SK-N-SH treated with all-trans-retinoic acid at 6 μM for 48 hours (cell line): ENCODE measurements at regions not wholly inside any gene's neighbourhood (a gene's known extent, or its start where the extent isn't known, plus 50 kb on each side); places are given as distances from the start of the nearest gene placed in this dataset.

Experiments
- CREB5 ChIP-seq: fragments of 250-450 bp; sonication (Bioruptor Pico); IDR thresholded peaks from 2 replicates; pipeline ENCODE4 v1.5.1; 2020; ENCODE audit warnings: low read depth, mild to moderate bottlenecking, moderate library complexity
- ESRRG ChIP-seq: fragments of 250-450 bp; sonication (Bioruptor Pico); IDR thresholded peaks from 2 replicates; pipeline ENCODE4 v1.6.1; 2021; ENCODE audit warnings: mild to moderate bottlenecking
- OSR1 ChIP-seq: fragments of 250-450 bp; sonication (Bioruptor Pico); IDR thresholded peaks from 2 replicates; pipeline ENCODE4 v1.8.0; 2022; ENCODE audit warnings: moderate library complexity, mild to moderate bottlenecking, inconsistent platforms
- PATZ1 ChIP-seq: fragments of 250-450 bp; sonication (Bioruptor Pico); IDR thresholded peaks from 2 replicates; pipeline ENCODE4 v1.8.0; 2020; ENCODE audit warnings: mild to moderate bottlenecking, moderate library complexity, borderline replicate concordance
- PPARA ChIP-seq: fragments of 250-450 bp; sonication (Bioruptor Pico); IDR thresholded peaks from 2 replicates; pipeline ENCODE4 v1.5.0; 2020; ENCODE audit warnings: mild to moderate bottlenecking, borderline replicate concordance
- RARB ChIP-seq: fragments of 250-450 bp; sonication (Bioruptor Pico); IDR thresholded peaks from 2 replicates; pipeline ENCODE4 v1.8.0; 2021; ENCODE audit warnings: mild to moderate bottlenecking, moderate library complexity
- SNAI2 ChIP-seq: fragments of 250-450 bp; sonication (Bioruptor Pico); IDR thresholded peaks from 2 replicates; pipeline ENCODE4 v1.5.0; 2020; ENCODE audit warnings: mild to moderate bottlenecking, moderate library complexity
- TCF4 ChIP-seq: fragments of 250-450 bp; sonication (Bioruptor Pico); IDR thresholded peaks from 2 replicates; pipeline ENCODE4 v1.8.0; 2021; ENCODE audit warnings: mild to moderate bottlenecking, moderate library complexity, borderline replicate concordance
- ZFP3 ChIP-seq: fragments of 250-450 bp; sonication (Bioruptor Pico); IDR thresholded peaks from 2 replicates; pipeline ENCODE4 v1.5.0; 2020; ENCODE audit warnings: mild to moderate bottlenecking, moderate library complexity
- ZFP30 ChIP-seq: fragments of 450-650 bp; formaldehyde crosslinking; IDR thresholded peaks from 2 replicates; pipeline ENCODE4 v1.5.0; 2022; ENCODE audit warnings: mild to moderate bottlenecking, moderate library complexity
- ZNF70 ChIP-seq: fragments of 450-650 bp; formaldehyde crosslinking; IDR thresholded peaks from 2 replicates; pipeline ENCODE4 v1.5.0; 2020; ENCODE audit warnings: mild to moderate bottlenecking, moderate library complexity
- TF ChIP-seq, protein P1 (sequence below): fragments of 250-450 bp; sonication (Bioruptor Pico); IDR thresholded peaks from 2 replicates; pipeline ENCODE4 v1.5.1; 2021; ENCODE audit warnings: mild to moderate bottlenecking, moderate library complexity

DNA sequence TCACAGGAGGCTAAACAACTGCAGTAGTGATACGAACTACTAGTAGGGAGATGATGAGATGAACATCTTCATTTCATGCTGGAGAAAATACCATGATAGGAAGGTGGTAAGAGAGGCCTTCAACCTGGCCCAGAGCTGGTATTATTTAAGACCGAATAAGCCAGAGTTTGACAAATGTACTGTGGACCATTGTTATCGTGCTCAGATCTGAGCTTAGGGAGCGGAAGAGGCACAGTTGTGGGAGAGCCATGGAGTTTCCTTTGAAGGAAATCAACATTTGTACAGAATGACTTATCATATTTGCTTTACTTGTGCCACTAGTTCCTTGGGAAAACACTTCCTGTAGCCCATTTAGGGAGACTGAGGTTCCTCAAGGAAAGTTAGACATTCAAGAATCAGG lies 260.6 kb upstream of the TNP1 start:
- no peak for TF ChIP-seq SNAI2 (CRISPR knock-in tag)
- no peak for TF ChIP-seq RARB (CRISPR knock-in tag)
- no peak for TF ChIP-seq ZFP30 (CRISPR knock-in tag)
- TF ChIP-seq, protein P1, sequence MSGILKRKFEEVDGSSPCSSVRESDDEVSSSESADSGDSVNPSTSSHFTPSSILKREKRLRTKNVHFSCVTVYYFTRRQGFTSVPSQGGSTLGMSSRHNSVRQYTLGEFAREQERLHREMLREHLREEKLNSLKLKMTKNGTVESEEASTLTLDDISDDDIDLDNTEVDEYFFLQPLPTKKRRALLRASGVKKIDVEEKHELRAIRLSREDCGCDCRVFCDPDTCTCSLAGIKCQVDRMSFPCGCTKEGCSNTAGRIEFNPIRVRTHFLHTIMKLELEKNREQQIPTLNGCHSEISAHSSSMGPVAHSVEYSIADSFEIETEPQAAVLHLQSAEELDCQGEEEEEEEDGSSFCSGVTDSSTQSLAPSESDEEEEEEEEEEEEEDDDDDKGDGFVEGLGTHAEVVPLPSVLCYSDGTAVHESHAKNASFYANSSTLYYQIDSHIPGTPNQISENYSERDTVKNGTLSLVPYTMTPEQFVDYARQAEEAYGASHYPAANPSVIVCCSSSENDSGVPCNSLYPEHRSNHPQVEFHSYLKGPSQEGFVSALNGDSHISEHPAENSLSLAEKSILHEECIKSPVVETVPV (CRISPR knock-in tag): no peak
- TF ChIP-seq ZNF70 (CRISPR knock-in tag): no peak
- no peak for TF ChIP-seq ZFP3 (CRISPR knock-in tag)
- no peak for TF ChIP-seq ESRRG (CRISPR knock-in tag)
- TF ChIP-seq PATZ1 (CRISPR knock-in tag): no peak
- TF ChIP-seq OSR1 (CRISPR knock-in tag): no peak
- TF ChIP-seq PPARA: no peak
- no peak for TF ChIP-seq CREB5
- TF ChIP-seq TCF4: no peak
